ENCODE measurements at regions not wholly inside any gene's neighbourhood (a gene's known extent, or its start where the extent isn't known, plus 50 kb on each side); places are given as distances from the start of the nearest gene placed in this dataset.

DNA sequence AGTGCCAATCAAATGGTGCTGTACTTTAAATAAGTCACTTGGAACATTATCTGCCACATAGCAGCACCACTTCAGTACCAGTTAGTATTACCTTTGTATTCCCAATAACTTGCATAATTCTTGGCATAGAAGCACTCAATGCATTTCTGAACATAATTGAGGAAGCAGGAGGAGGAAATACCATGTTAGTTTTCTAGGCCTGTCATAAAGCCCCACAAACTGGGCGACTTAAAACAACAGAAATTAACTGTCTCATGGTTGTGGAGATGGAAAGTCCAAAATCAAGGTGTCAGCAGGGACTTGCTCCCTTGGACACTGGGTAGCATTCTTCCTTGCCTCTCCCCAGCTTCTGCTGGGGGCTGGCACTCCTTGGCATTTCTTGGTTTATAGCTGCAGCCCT, 296.2 kb downstream of the HS3ST1 start (continued):
- TF ChIP-seq EP300 (IDR thresholded peaks at IDR 0.05; ENCODE audit: borderline replicate concordance in 1 of 2, low read depth in 1 of 2, low read length in 1 of 2) = no peak

GRCh38 chr4:11131491-11131890, 297.2 kb downstream of the HS3ST1 start:
- DNase-seq = no peak
- no peak overlapping the region for H3K27ac ChIP-seq (ENCODE audit: low read depth in 2 of 2, low read length in 1 of 2)
- no peaks in the 10 kb centered on the region for H3K9me3 ChIP-seq
- no peaks in the 10 kb centered on the region for H3K79me2 ChIP-seq (ENCODE audit: insufficient read depth)
- 2% methylated on average over 3 of the region's 3 CpGs for WGBS (ENCODE audit: low lambda C conversion rate)
- no peaks in the 10 kb centered on the region for H4K20me1 ChIP-seq (ENCODE audit: insufficient read depth)
- TF ChIP-seq SMC3 (IDR thresholded peaks at IDR 0.05; ENCODE audit: low read depth, low read length) = no peak
- no peak for TF ChIP-seq GABPA (IDR thresholded peaks at IDR 0.05; ENCODE audit: low read depth)
- TF ChIP-seq, protein P1, sequence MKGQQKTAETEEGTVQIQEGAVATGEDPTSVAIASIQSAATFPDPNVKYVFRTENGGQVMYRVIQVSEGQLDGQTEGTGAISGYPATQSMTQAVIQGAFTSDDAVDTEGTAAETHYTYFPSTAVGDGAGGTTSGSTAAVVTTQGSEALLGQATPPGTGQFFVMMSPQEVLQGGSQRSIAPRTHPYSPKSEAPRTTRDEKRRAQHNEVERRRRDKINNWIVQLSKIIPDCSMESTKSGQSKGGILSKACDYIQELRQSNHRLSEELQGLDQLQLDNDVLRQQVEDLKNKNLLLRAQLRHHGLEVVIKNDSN (IDR thresholded peaks at IDR 0.05; ENCODE audit: borderline replicate concordance, low read depth) = no peak
- TF ChIP-seq, protein P2, sequence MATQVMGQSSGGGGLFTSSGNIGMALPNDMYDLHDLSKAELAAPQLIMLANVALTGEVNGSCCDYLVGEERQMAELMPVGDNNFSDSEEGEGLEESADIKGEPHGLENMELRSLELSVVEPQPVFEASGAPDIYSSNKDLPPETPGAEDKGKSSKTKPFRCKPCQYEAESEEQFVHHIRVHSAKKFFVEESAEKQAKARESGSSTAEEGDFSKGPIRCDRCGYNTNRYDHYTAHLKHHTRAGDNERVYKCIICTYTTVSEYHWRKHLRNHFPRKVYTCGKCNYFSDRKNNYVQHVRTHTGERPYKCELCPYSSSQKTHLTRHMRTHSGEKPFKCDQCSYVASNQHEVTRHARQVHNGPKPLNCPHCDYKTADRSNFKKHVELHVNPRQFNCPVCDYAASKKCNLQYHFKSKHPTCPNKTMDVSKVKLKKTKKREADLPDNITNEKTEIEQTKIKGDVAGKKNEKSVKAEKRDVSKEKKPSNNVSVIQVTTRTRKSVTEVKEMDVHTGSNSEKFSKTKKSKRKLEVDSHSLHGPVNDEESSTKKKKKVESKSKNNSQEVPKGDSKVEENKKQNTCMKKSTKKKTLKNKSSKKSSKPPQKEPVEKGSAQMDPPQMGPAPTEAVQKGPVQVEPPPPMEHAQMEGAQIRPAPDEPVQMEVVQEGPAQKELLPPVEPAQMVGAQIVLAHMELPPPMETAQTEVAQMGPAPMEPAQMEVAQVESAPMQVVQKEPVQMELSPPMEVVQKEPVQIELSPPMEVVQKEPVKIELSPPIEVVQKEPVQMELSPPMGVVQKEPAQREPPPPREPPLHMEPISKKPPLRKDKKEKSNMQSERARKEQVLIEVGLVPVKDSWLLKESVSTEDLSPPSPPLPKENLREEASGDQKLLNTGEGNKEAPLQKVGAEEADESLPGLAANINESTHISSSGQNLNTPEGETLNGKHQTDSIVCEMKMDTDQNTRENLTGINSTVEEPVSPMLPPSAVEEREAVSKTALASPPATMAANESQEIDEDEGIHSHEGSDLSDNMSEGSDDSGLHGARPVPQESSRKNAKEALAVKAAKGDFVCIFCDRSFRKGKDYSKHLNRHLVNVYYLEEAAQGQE (IDR thresholded peaks at IDR 0.05; ENCODE audit: low read depth, low read length) = no peak
- TF ChIP-seq FOXM1 (IDR thresholded peaks at IDR 0.05; ENCODE audit: low read depth) = no peak
- no peak for TF ChIP-seq TCF12 (IDR thresholded peaks at IDR 0.05)
- no peak for TF ChIP-seq RCOR1 (IDR thresholded peaks at IDR 0.05; ENCODE audit: low read length)
- TF ChIP-seq NRF1 (IDR thresholded peaks at IDR 0.05; ENCODE audit: low read depth, low read length) = no peak
- H3K4me2 ChIP-seq = no peak overlapping the region
- ChIA-PET POLR2A (no interaction called here), CTCF (no interaction called here)
- no peaks in the 10 kb centered on the region for H3K4me1 ChIP-seq (ENCODE audit: control insufficient read depth in 1 of 2, insufficient read depth in 2 of 2, low read depth in 1 of 2, low read length in 1 of 2)
- no peaks in the 10 kb centered on the region for H3K9me2 ChIP-seq
- H3K36me3 ChIP-seq (replicated peaks in 1 of 2; ENCODE audit: control insufficient read depth in 1 of 2, insufficient read depth in 2 of 2, low read length in 1 of 2) = no peaks in the 10 kb centered on the region
- H3K9ac ChIP-seq = no peak overlapping the region
- no peaks in the 10 kb centered on the region for H3K27me3 ChIP-seq (ENCODE audit: insufficient read depth)
- no peaks in the 10 kb centered on the region for H3F3A ChIP-seq (replicated peaks; ENCODE audit: insufficient read depth)
- H2AFZ ChIP-seq (ENCODE audit: low read depth) = no peak overlapping the region
- H3K4me3 ChIP-seq (ENCODE audit: low read depth in 2 of 2, low read length in 1 of 2) = no peak overlapping the region

- Histone ChIP-seq H3F3A (replicated peaks; ENCODE audit: insufficient read depth) (no peaks in the 10 kb centered on the region), H3K4me2 (no peak overlapping the region), H3K4me3 (ENCODE audit: low read depth in 2 of 2, low read length in 1 of 2) (no peak overlapping the region), H3K9ac (no peak overlapping the region), H4K20me1 (ENCODE audit: insufficient read depth) (no peaks in the 10 kb centered on the region), H3K4me1 (ENCODE audit: control insufficient read depth in 1 of 2, insufficient read depth in 2 of 2, low read depth in 1 of 2, low read length in 1 of 2) (no peaks in the 10 kb centered on the region), H3K9me2 (no peaks in the 10 kb centered on the region), H3K27ac (ENCODE audit: low read depth in 2 of 2, low read length in 1 of 2) (no peak overlapping the region), H2AFZ (ENCODE audit: low read depth) (no peak overlapping the region), H3K9me3 (no peaks in the 10 kb centered on the region), H3K27me3 (ENCODE audit: insufficient read depth) (no peaks in the 10 kb centered on the region), H3K36me3 (replicated peaks in 1 of 2; ENCODE audit: control insufficient read depth in 1 of 2, insufficient read depth in 2 of 2, low read length in 1 of 2) (no peaks in the 10 kb centered on the region), H3K79me2 (ENCODE audit: insufficient read depth) (no peaks in the 10 kb centered on the region)
- ChIA-PET POLR2A (no interaction called here), CTCF (no interaction called here)
- WGBS (ENCODE audit: low lambda C conversion rate) = 0% methylated on average over 4 of the region's 4 CpGs
- no peak for DNase-seq
- TF ChIP-seq, protein P3, sequence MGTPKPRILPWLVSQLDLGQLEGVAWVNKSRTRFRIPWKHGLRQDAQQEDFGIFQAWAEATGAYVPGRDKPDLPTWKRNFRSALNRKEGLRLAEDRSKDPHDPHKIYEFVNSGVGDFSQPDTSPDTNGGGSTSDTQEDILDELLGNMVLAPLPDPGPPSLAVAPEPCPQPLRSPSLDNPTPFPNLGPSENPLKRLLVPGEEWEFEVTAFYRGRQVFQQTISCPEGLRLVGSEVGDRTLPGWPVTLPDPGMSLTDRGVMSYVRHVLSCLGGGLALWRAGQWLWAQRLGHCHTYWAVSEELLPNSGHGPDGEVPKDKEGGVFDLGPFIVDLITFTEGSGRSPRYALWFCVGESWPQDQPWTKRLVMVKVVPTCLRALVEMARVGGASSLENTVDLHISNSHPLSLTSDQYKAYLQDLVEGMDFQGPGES (IDR thresholded peaks at IDR 0.05; ENCODE audit: low read depth, low read length) = no peak
- TF ChIP-seq, protein P1 (IDR thresholded peaks at IDR 0.05; ENCODE audit: borderline replicate concordance, low read depth) = no peak
- TF ChIP-seq EP300 (IDR thresholded peaks at IDR 0.05; ENCODE audit: borderline replicate concordance in 1 of 2, low read depth in 1 of 2, low read length in 1 of 2) = no peak
- no peak for TF ChIP-seq TCF12 (IDR thresholded peaks at IDR 0.05)
- TF ChIP-seq YY1 (IDR thresholded peaks at IDR 0.05; ENCODE audit: low read depth) = no peak
- no peak for TF ChIP-seq FOXJ3 (CRISPR knock-in tag; IDR thresholded peaks at IDR 0.05)
- TF ChIP-seq TEAD4 (IDR thresholded peaks at IDR 0.05; ENCODE audit: borderline replicate concordance, insufficient read depth) = no peak
- no peak for TF ChIP-seq EZH2phosphoT487 (IDR thresholded peaks at IDR 0.05; ENCODE audit: borderline replicate concordance, low read depth)
- TF ChIP-seq RAD21 (IDR thresholded peaks at IDR 0.05; ENCODE audit: low read length) = no peak
- no peak for TF ChIP-seq USF2 (IDR thresholded peaks at IDR 0.05; ENCODE audit: borderline replicate concordance, low read depth, low read length)
- TF ChIP-seq, protein P4, sequence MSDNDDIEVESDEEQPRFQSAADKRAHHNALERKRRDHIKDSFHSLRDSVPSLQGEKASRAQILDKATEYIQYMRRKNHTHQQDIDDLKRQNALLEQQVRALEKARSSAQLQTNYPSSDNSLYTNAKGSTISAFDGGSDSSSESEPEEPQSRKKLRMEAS (IDR thresholded peaks at IDR 0.05; ENCODE audit: low read depth) = no peak
These were observed 298.3 kb downstream of the HS3ST1 start for GRCh38 chr4:11130195-11130970.

Measured in SK-N-SH (cell line).